Esophagus squamous epithelium (tissue), 5 donors: ENCODE measurements at regions not wholly inside any gene's neighbourhood (a gene's known extent, or its start where the extent isn't known, plus 50 kb on each side); places are given as distances from the start of the nearest gene placed in this dataset.
"Not testable (repeated sequence)": the region's sequence is repeated elsewhere in the genome, so short reads cannot be mapped to it uniquely, and the experiment has no call there.

Source experiments
- DNase-seq: peaks from one replicate; lab custom pipeline; 2025; lab: John Stamatoyannopoulos, UW
- H3K27ac ChIP-seq, 4 donors: fragments of 200-600 bp; sonication (generic); one replicate each; pipeline ENCODE4 v1.5.1; 2016 to 2019; ENCODE audit warnings: mild to moderate bottlenecking in 1 of 4
- H3K27me3 ChIP-seq, 4 donors: fragments of 200-600 bp; sonication (generic); 1 replicate in 3 of 4; 2 replicates in 1 of 4; pipeline versions ENCODE4 v1.5.1 to v1.6.0; 2017 to 2021; ENCODE audit warnings: antibody characterized with exemption in 1 of 4
- H3K36me3 ChIP-seq, 3 donors: fragments of 200-600 bp; sonication (generic); one replicate each; pipeline ENCODE4 v1.5.1; 2016 to 2019
- H3K4me1 ChIP-seq, 3 donors: fragments of 200-600 bp; sonication (generic); one replicate each; pipeline ENCODE4 v1.5.1; 2017 to 2019
- H3K4me3 ChIP-seq, 4 donors: fragments of 200-600 bp; sonication (generic); 1 replicate in 3 of 4; 2 replicates in 1 of 4; pipeline ENCODE4 v1.5.1; 2016 to 2019; ENCODE audit warnings: mild to moderate bottlenecking in 2 of 4, moderate library complexity in 1 of 4
- H3K9me3 ChIP-seq, 3 donors: fragments of 200-600 bp; sonication (generic); one replicate each; pipeline ENCODE4 v1.5.1; 2016 to 2019
- CTCF ChIP-seq, 6 experiments: fragments of 450-650 bp in 4 of 6; fragments of 200-600 bp in 2 of 6; sonication (generic) in 2 of 6; IDR thresholded peaks; one replicate each; pipeline ENCODE4 v1.5.1; 2016 to 2019; ENCODE audit warnings: antibody characterized with exemption in 6 of 6, mild to moderate bottlenecking in 4 of 6, moderate library complexity in 4 of 6
- POLR2A ChIP-seq, 4 donors: fragments of 450-650 bp; IDR thresholded peaks; one replicate each; pipeline ENCODE4 v1.6.1; 2017; ENCODE audit warnings: antibody characterized with exemption in 4 of 4, mild to moderate bottlenecking in 4 of 4, moderate library complexity in 3 of 4
- WGBS, 2 donors: methylation state at CpG; one replicate each; pipeline ENCODE4 v1.1.5; 2018; 5-methylcytosine and 5-hydroxymethylcytosine counted together
- intact Hi-C: fragments of 100-400 bp; cut with DNase I; formaldehyde crosslinking; loops from one replicate; pipeline ENCODE4 v1.15.0; 2022
- donor health status: DM: yes; HTN: yes; CAD: no.

DNA sequence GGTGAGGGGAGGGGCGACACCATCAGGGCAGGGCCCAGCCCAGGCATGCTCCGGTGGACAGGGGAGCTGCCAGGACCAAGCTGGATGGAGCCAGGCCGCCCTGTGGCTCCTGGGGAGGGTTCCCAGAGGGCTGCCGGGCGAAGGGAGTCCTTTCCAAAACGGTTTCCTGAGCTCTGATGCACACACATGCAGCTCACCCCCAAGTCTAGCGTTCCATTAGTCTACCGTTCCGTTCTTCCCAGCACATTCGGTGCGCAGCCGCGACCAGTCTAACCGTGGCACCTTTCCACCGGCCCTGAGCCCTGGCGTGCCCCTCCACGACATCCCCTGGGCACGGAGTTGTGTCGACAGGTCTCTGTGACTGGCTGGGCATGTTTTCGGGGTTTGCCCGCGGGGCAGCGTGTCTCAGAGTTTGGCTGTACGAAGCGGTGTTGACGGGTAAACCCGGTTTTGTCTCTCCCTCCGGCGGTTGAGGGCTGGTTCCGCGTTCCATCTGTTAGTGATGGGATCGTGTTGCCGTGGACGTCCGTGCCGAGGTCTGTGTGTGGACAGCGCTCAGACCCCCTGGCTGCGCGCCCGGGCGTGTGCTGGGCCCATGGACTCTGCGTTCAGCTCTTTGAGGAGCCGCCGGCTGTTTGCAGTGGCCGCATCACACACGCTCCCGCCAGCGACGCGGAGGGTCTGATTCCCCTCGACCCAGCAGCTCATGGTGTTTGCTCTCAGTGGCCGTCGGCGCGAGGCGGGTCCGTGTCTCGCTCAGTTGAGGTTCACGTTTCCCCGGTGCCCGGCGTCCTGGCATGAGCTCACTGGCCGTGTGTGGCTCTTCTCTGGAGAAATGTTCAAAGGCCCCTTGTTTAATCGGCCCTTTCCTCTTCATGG, 121.2 kb downstream of the IGLL1 start:
- H3K4me3 ChIP-seq, result no peak overlapping the region
- peaks cover 0 to 64% (median 0%) of the 10 kb centered on the region in 4 donors for H3K27me3 ChIP-seq
- no peaks in the 10 kb centered on the region for H3K4me1 ChIP-seq
- WGBS, 2 donors, result 88 to 91% methylated on average over 17 to 46 of the region's 64 CpGs
- TF ChIP-seq POLR2A (IDR thresholded peaks at IDR 0.05), result no peak
- no peaks in the 10 kb centered on the region for H3K36me3 ChIP-seq
- no peak overlapping the region for H3K27ac ChIP-seq
- no peak for DNase-seq
- H3K9me3 ChIP-seq, result no peaks in the 10 kb centered on the region
- intact Hi-C loops, result no loop called here

DNA sequence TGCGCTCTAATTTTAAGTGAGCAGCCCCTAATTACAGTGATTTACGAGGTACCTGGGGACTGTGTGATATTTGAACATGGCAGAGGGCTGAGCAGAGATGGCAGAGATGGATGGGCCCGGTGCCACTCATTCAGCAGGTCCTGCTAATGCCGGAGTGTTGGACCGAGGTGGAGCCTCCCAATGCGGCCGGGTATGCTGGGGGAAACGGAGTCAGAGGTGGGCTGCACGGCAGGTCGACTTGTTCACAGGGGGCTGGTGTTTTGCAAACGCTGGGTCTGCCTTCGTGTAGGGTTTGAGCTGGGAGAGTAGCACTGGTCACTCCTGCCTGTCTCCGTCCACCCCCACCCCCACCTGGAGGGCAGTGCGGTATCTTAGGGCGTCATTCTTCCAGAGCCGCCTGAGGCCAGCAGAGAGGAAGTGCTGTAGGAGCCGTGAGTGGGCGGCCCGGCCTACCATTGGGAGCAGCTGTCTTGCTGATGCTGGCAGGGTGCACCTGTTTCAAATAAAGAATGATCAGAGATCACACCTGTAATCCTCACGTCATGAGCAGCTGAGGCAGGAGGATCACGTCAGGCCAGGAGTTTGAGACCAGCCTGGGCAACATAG, 122.6 kb downstream of the IGLL1 start:
- no peak for DNase-seq
- 68 to 77% methylated on average over 9 to 14 of the region's 21 CpGs for whole genome bisulfite sequencing, 2 donors

DNA sequence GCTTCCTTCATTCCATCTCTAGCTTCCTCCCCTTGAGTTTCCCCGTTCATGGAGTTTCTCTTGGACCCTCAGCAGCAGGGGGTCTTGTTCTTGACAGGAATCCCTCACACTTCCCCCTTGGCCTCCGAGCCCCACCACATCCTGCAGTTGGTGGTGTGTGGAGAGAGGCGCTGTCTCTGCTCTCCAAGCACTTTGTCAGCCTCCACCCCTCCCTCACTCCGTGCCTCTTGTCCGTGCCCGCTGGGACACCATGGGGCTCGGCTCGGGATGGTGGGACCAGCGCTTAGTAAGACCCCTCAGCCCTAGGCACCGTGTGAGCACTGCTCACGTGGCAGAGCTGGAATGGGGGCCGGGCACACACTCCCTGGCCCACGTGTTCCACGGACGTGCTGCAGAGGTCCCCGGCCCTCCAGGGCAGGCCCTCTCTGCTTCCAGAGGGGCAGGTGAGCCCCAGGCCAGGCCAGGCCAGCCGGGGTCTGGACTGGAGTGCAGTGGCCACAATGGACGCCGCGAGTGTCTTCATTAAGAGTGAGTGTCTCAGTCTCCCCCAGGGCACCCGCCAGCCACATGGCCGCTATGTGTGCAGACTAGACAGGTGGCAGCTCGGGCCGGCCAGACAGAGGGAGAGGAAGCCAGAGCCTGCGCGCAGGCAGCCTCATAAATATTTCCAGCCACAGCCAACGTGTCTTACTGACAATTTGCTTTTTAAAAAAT, 123.3 kb downstream of the IGLL1 start:
- intact Hi-C loops, H3K4me3 ChIP-seq, H3K9me3 ChIP-seq, DNase-seq, H3K27ac ChIP-seq, H3K4me1 ChIP-seq, H3K36me3 ChIP-seq: not testable (repeated sequence)
- 37 to 56% methylated on average over 9 to 19 of the region's 27 CpGs for WGBS, 2 donors
- H3K27me3 ChIP-seq, result peaks cover 0 to 65% (median 0%) of the 10 kb centered on the region in 4 donors

More for the DNA sequence above, 122.6 kb downstream of the IGLL1 start:
- Histone ChIP-seq H3K9me3 (no peaks in the 10 kb centered on the region), H3K36me3 (no peaks in the 10 kb centered on the region), H3K4me1 (no peaks in the 10 kb centered on the region), H3K27ac (no peak overlapping the region), H3K27me3 (peaks cover 0 to 66% (median 0%) of the 10 kb centered on the region in 4 donors), H3K4me3 (no peak overlapping the region)
- TF ChIP-seq POLR2A (IDR thresholded peaks at IDR 0.05), result no peak
- TF ChIP-seq CTCF (IDR thresholded peaks at IDR 0.05), result no peak
- intact Hi-C loops, result no loop called here

GRCh38 chr22:23454345-23454744, 125.7 kb downstream of the IGLL1 start:
- H3K27ac ChIP-seq, DNase-seq, H3K36me3 ChIP-seq, H3K9me3 ChIP-seq, intact Hi-C loops, H3K4me3 ChIP-seq, H3K4me1 ChIP-seq: not testable (repeated sequence)
- H3K27me3 ChIP-seq, result peaks cover 0 to 65% (median 0%) of the 10 kb centered on the region in 4 donors
- WGBS, 2 donors, result 73 to 87% methylated on average over 7 to 9 of the region's 9 CpGs

GRCh38 chr22:23453277-23453676, 126.8 kb downstream of the IGLL1 start:
- 67 to 69% methylated on average over 9 of the region's 9 CpGs for WGBS, 2 donors
- DNase-seq, result no peak
- H3K27ac ChIP-seq, result no peak overlapping the region
- H3K4me1 ChIP-seq, result no peaks in the 10 kb centered on the region
- H3K9me3 ChIP-seq, result no peaks in the 10 kb centered on the region
- no peak overlapping the region for H3K4me3 ChIP-seq
- no peak for TF ChIP-seq CTCF (IDR thresholded peaks at IDR 0.05)
- TF ChIP-seq POLR2A (IDR thresholded peaks at IDR 0.05), result no peak
- intact Hi-C loops, result no loop called here
- no peaks in the 10 kb centered on the region for H3K36me3 ChIP-seq
- H3K27me3 ChIP-seq, result peaks cover 0 to 54% (median 0%) of the 10 kb centered on the region in 4 donors

DNA sequence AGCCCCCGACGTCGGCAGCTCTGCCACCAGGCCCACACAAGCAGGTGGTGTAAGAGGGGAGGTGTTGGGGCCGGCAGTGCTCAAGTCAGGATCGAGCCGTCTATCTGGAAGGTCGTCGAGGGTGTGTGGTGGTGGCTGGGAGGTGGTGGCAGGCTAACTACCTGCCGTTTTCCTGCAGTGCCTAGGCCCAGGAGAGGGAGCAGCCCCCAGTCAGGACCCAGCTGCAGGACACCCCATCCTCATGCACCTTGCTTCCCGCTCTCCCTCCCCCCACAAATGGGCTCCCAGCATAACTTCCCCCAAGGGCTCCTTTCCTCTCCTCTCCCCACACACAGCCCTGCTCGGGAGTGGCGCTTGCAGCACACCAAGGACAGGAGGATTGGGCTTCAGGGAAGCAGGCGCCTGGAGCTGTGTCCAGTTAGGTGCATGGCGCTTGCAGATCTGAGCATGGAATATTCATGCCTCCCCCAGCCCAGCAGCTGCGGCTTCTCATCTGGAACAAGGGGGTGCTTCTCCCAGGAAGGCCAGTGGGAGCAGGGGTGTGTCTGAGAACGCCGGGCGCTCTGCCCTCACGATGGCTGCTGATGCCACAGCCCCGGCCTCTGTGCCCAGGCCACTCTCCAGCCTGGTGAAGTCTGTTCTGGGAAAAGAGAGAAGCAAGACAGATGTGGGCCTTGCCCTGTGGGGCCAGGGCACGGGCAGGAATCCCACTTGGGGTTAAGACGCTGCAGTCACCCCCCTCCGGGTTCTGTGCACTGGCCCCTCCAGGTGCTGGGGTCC, 127.7 kb downstream of the IGLL1 start:
- 68 to 82% methylated on average over 8 to 10 of the region's 23 CpGs for WGBS, 2 donors
- DNase-seq, result no peak
- no peaks in the 10 kb centered on the region for H3K4me1 ChIP-seq

GRCh38 chr22:23451452-23452230, 128.4 kb downstream of the IGLL1 start:
- H3K4me3 ChIP-seq, H3K4me1 ChIP-seq, H3K9me3 ChIP-seq, intact Hi-C loops, H3K27ac ChIP-seq, H3K36me3 ChIP-seq, DNase-seq: not testable (repeated sequence)
- peaks cover 0 to 38% (median 0%) of the 10 kb centered on the region in 4 donors for H3K27me3 ChIP-seq
- 54 to 69% methylated on average over 7 to 15 of the region's 30 CpGs for WGBS, 2 donors

More for the DNA sequence above, 127.7 kb downstream of the IGLL1 start:
- intact Hi-C loops, result no loop called here
- Histone ChIP-seq H3K9me3 (no peaks in the 10 kb centered on the region), H3K27ac (no peak overlapping the region), H3K4me3 (no peak overlapping the region), H3K27me3 (peaks cover 0 to 45% (median 0%) of the 10 kb centered on the region in 4 donors), H3K36me3 (no peaks in the 10 kb centered on the region)
- TF ChIP-seq CTCF (IDR thresholded peaks at IDR 0.05) (no peak), POLR2A (IDR thresholded peaks at IDR 0.05) (no peak)

GRCh38 chr22:23450821-23451220, 129.3 kb downstream of the IGLL1 start:
- H3K36me3 ChIP-seq, H3K4me3 ChIP-seq, intact Hi-C loops, H3K9me3 ChIP-seq, H3K4me1 ChIP-seq, H3K27ac ChIP-seq, DNase-seq: not testable (repeated sequence)
- peaks cover 0 to 32% (median 0%) of the 10 kb centered on the region in 4 donors for H3K27me3 ChIP-seq
- WGBS, 2 donors, result 90% methylated on average over 2 of the region's 15 CpGs; no CpG with 5 or more reads in 1 of the 2 donors
